ENCODE measurements at regions not wholly inside any gene's neighbourhood (a gene's known extent, or its start where the extent isn't known, plus 50 kb on each side); places are given as distances from the start of the nearest gene placed in this dataset.

DNA sequence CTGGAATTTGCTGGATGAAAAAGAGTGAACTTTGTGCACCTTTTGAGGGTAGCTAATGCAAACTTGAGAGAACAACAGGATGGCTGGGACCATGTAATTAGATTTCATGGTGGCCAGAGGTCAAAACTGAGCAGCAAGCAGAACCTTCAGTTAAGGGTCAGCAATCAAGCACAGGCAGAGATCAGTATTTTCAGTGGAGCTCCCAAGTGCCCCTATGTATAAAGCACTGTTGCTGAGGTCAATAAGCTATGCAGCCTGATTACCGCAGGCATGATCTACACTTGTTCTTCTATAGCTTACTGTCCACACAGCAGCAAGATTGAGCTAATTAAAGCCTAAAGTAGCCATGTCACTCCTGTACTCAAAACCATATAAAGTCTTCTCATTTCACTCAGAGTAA lies 62.1 kb upstream of the TMC1 start:
- no peak for TF ChIP-seq GLI2 (tag by site-specific recombination; IDR thresholded peaks at IDR 0.05; ENCODE audit: borderline replicate concordance, low read depth)
- TF ChIP-seq, protein P1, sequence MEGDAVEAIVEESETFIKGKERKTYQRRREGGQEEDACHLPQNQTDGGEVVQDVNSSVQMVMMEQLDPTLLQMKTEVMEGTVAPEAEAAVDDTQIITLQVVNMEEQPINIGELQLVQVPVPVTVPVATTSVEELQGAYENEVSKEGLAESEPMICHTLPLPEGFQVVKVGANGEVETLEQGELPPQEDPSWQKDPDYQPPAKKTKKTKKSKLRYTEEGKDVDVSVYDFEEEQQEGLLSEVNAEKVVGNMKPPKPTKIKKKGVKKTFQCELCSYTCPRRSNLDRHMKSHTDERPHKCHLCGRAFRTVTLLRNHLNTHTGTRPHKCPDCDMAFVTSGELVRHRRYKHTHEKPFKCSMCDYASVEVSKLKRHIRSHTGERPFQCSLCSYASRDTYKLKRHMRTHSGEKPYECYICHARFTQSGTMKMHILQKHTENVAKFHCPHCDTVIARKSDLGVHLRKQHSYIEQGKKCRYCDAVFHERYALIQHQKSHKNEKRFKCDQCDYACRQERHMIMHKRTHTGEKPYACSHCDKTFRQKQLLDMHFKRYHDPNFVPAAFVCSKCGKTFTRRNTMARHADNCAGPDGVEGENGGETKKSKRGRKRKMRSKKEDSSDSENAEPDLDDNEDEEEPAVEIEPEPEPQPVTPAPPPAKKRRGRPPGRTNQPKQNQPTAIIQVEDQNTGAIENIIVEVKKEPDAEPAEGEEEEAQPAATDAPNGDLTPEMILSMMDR (tag by site-specific recombination; IDR thresholded peaks at IDR 0.05), result no peak
- TF ChIP-seq ZFP69B (tag by site-specific recombination; IDR thresholded peaks at IDR 0.05), result no peak
- no peak for TF ChIP-seq REPIN1 (tag by site-specific recombination; IDR thresholded peaks at IDR 0.05; ENCODE audit: low read depth)
- no peak for TF ChIP-seq ZNF521 (tag by site-specific recombination; IDR thresholded peaks at IDR 0.05)
- TF ChIP-seq ZNF24 (tag by site-specific recombination; IDR thresholded peaks at IDR 0.05), result no peak
- Histone ChIP-seq H3K9me3 (ENCODE audit: control insufficient read depth, insufficient read depth, low read depth, low read length) (no peaks in the 10 kb centered on the region), H3K4me3 (ENCODE audit: low read depth, low read length) (no peak overlapping the region), H3K27ac (ENCODE audit: extremely low read depth, low read depth, low read length) (no peak overlapping the region), H3K36me3 (ENCODE audit: control insufficient read depth in 2 of 2, insufficient read depth in 1 of 2, low read length in 2 of 2) (no peaks in the 10 kb centered on the region), H3K4me1 (ENCODE audit: control insufficient read depth, insufficient read depth, low read length) (no peaks in the 10 kb centered on the region)
- POLR2A ChIA-PET, result interaction anchor here (1.2 kb wide), 1 partner anchor 94 kb away, joined by 7 read pairs; the partner anchor contains the start of gene ZFAND5
- CTCF ChIA-PET, result interaction anchor here (0.6 kb wide), 2 partner anchors 19 to 142 kb away, joined by 3 to 5 read pairs; no protein-coding TSS in a partner anchor

GRCh38 chr9:72458153-72458552 lies 63.3 kb upstream of the TMC1 start:
- H3K36me3 ChIP-seq (ENCODE audit: control insufficient read depth in 2 of 2, insufficient read depth in 1 of 2, low read length in 2 of 2), result no peaks in the 10 kb centered on the region
- ChIA-PET POLR2A (no interaction called here), CTCF (no interaction called here)
- TF ChIP-seq ZNF148 (tag by site-specific recombination; IDR thresholded peaks at IDR 0.05; ENCODE audit: borderline replicate concordance), result no peak
- TF ChIP-seq ZNF701 (tag by site-specific recombination; IDR thresholded peaks at IDR 0.05), result no peak
- TF ChIP-seq, protein P2, sequence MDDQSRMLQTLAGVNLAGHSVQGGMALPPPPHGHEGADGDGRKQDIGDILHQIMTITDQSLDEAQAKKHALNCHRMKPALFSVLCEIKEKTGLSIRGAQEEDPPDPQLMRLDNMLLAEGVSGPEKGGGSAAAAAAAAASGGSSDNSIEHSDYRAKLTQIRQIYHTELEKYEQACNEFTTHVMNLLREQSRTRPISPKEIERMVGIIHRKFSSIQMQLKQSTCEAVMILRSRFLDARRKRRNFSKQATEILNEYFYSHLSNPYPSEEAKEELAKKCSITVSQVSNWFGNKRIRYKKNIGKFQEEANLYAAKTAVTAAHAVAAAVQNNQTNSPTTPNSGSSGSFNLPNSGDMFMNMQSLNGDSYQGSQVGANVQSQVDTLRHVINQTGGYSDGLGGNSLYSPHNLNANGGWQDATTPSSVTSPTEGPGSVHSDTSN (CRISPR knock-in tag; IDR thresholded peaks at IDR 0.05), result no peak
- no peak for TF ChIP-seq ZNF121 (tag by site-specific recombination; IDR thresholded peaks at IDR 0.05)
- TF ChIP-seq ZNF416 (tag by site-specific recombination; IDR thresholded peaks at IDR 0.05), result no peak
- no peak for TF ChIP-seq ZNF629 (tag by site-specific recombination; IDR thresholded peaks at IDR 0.05)
- no peak for TF ChIP-seq ZNF596 (tag by site-specific recombination; IDR thresholded peaks at IDR 0.05)
- TF ChIP-seq ZNF670 (tag by site-specific recombination; IDR thresholded peaks at IDR 0.05; ENCODE audit: low read depth), result no peak
- H3K4me3 ChIP-seq (ENCODE audit: low read depth, low read length), result no peak overlapping the region
- no peaks in the 10 kb centered on the region for H3K9me3 ChIP-seq (ENCODE audit: control insufficient read depth, insufficient read depth, low read depth, low read length)
- no peak overlapping the region for H3K27ac ChIP-seq (ENCODE audit: extremely low read depth, low read depth, low read length)
- H3K4me1 ChIP-seq (ENCODE audit: control insufficient read depth, insufficient read depth, low read length), result no peaks in the 10 kb centered on the region

- no peak overlapping the region for H3K27ac ChIP-seq (ENCODE audit: extremely low read depth, low read depth, low read length)
- H3K4me1 ChIP-seq (ENCODE audit: control insufficient read depth, insufficient read depth, low read length), result no peaks in the 10 kb centered on the region
- no peaks in the 10 kb centered on the region for H3K9me3 ChIP-seq (ENCODE audit: control insufficient read depth, insufficient read depth, low read depth, low read length)
- POLR2A ChIA-PET, result no interaction called here
- no peaks in the 10 kb centered on the region for H3K36me3 ChIP-seq (ENCODE audit: control insufficient read depth in 2 of 2, insufficient read depth in 1 of 2, low read length in 2 of 2)
- H3K4me3 ChIP-seq (ENCODE audit: low read depth, low read length), result no peak overlapping the region
- TF ChIP-seq ZNF324 (tag by site-specific recombination; IDR thresholded peaks at IDR 0.05) (no peak), ZNF311 (tag by site-specific recombination; IDR thresholded peaks at IDR 0.05; ENCODE audit: borderline replicate concordance) (no peak), ZNF10 (tag by site-specific recombination; IDR thresholded peaks at IDR 0.05) (no peak), ZNF701 (tag by site-specific recombination; IDR thresholded peaks at IDR 0.05) (no peak), ZNF747 (tag by site-specific recombination; IDR thresholded peaks at IDR 0.05) (no peak), ZNF214 (tag by site-specific recombination; IDR thresholded peaks at IDR 0.05; ENCODE audit: borderline replicate concordance) (no peak), ZBTB7A (tag by site-specific recombination; IDR thresholded peaks at IDR 0.05; ENCODE audit: low read depth) (no peak), ZNF792 (tag by site-specific recombination; IDR thresholded peaks at IDR 0.05) (no peak), ZNF274 (IDR thresholded peaks at IDR 0.05; ENCODE audit: low read length) (no peak), ZNF274 (tag by site-specific recombination; IDR thresholded peaks at IDR 0.05; ENCODE audit: borderline replicate concordance) (no peak)
- CTCF ChIA-PET, result no interaction called here
Observed at GRCh38 chr9:72457366-72457765, 64.0 kb upstream of the TMC1 start.
